Chondrocyte (in vitro differentiated cells): ENCODE measurements at regions not wholly inside any gene's neighbourhood (a gene's known extent, or its start where the extent isn't known, plus 50 kb on each side); places are given as distances from the start of the nearest gene placed in this dataset.

Experiments used
- DNase-seq: peaks from one replicate; pipeline ENCODE4 v3.0.0; 2021; ENCODE audit warnings: mixed read lengths, low spot score
- H3K27ac Mint-ChIP-seq: one replicate; pipeline ENCODE4 v1.8.0; 2021; ENCODE audit warnings: mild to moderate bottlenecking, moderate library complexity, mixed read lengths; ENCODE audit not compliant: unreplicated experiment
- H3K27me3 Mint-ChIP-seq: 2 replicates; pipeline ENCODE4 v1.8.0; 2021; ENCODE audit warnings: low read depth, mixed read lengths
- H3K36me3 Mint-ChIP-seq: 2 replicates; pipeline ENCODE4 v1.8.0; 2021; ENCODE audit warnings: low read depth, mixed read lengths
- H3K4me1 Mint-ChIP-seq: 2 replicates; pipeline ENCODE4 v1.8.0; 2021; ENCODE audit warnings: low read depth, mild to moderate bottlenecking, mixed read lengths
- H3K4me3 Mint-ChIP-seq: one replicate; pipeline ENCODE4 v1.8.0; 2021; ENCODE audit warnings: mild to moderate bottlenecking, moderate library complexity, mixed read lengths; ENCODE audit not compliant: unreplicated experiment
- H3K9me3 Mint-ChIP-seq: 2 replicates; pipeline ENCODE4 v1.8.0; 2021; ENCODE audit warnings: low read depth, mixed read lengths
- CTCF ChIP-seq: fragments of 200-600 bp; sonication (generic); IDR thresholded peaks from 2 replicates; pipeline ENCODE4 v1.5.0; 2021; ENCODE audit warnings: antibody characterized with exemption, mild to moderate bottlenecking, moderate library complexity

DNA sequence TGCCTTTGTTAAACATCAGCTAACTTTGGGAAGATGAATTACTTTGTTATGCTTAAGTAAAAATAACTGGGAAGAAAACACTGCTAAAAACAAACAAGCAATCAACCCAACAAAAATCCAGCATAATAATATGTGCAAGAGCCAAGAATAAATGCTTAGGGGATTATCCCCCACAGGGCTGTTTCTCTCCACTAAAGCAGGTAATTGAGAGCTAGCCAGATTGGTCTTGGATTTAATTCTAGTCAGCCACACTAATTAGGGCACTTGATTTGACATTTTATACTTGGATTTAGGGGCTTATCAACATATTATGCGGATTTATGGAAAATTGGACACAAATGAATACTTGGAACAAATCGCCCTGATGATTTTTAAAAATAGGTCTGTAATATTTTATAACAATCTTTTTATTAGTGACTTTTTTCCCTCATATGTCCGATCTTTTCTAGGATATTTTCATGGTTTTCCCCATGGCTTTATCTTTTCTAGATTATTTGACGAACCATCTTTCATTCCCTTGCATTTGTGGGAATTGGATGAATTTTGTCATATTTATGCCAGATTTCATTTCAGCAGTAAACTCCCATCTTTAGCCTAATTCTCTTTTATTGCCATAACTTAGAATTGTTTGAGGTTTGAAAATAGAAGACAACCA lies 199.1 kb upstream of the NXPH2 start:
- Mint-ChIP-seq H3K4me3 (no peak overlapping the region), H3K4me1 (peaks cover 17% of the 10 kb centered on the region), H3K27me3 (peaks cover 2% of the 10 kb centered on the region), H3K9me3 (peaks cover 24% of the 10 kb centered on the region), H3K36me3 (peaks cover 2% of the 10 kb centered on the region), H3K27ac (no peak overlapping the region)
- DNase-seq, result no peak
- no peak for TF ChIP-seq CTCF

DNA sequence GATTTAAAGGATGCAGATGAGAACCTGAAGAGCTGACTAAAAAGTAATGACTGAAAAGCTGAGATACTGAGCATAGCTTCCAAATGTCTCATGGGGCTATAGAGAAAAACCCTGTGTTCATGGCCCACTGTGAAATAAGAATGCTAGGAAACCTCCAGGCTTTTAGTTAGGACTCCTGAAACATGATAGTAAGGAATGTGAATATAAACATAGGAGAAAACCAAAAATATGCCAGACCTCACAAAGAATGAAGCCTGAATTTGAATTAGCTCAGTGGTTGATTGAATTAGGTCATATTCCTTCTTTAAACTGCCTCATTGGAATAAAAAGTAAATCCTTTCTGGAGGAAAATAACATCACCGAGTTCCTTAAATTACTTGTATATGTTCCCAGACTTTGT lies 194.5 kb upstream of the NXPH2 start:
- H3K4me3 Mint-ChIP-seq, result no peak overlapping the region
- peaks cover 24% of the 10 kb centered on the region for H3K4me1 Mint-ChIP-seq
- peaks cover 13% of the 10 kb centered on the region for H3K9me3 Mint-ChIP-seq
- H3K36me3 Mint-ChIP-seq, result no peaks in the 10 kb centered on the region
- peak overlapping the region; percentile 86 for H3K27ac Mint-ChIP-seq
- no peak for DNase-seq
- TF ChIP-seq CTCF, result no peak
- H3K27me3 Mint-ChIP-seq, result peaks cover 5% of the 10 kb centered on the region

- TF ChIP-seq CTCF, result no peak
- DNase-seq, result no peak
- peaks cover 4% of the 10 kb centered on the region for H3K4me1 Mint-ChIP-seq
- no peak overlapping the region for H3K27ac Mint-ChIP-seq
- H3K36me3 Mint-ChIP-seq, result peaks cover 2% of the 10 kb centered on the region
- no peak overlapping the region for H3K4me3 Mint-ChIP-seq
- peaks cover 33% of the 10 kb centered on the region for H3K27me3 Mint-ChIP-seq
- H3K9me3 Mint-ChIP-seq, result no peaks in the 10 kb centered on the region
Measured at GRCh38 chr2:138964418-138964817, 184.2 kb upstream of the NXPH2 start.

DNA sequence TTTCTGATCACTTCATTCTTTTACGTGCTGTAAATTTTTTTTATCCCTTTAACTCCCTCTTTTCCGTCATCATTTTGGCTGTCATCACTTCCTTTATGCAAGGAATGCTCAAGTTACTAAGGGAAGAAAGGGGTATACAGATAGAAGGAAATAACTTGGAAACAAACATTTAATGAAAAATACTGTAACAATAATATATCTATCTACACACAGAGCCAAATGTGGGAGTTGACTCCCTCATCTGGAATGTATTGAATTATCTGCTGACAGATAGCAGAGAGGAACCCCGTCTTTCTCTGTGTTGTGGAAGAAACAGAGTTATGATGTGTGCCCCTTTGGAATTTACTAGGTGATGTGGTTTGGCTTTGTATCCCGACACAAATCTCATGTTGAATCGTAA lies 182.5 kb upstream of the NXPH2 start:
- Mint-ChIP-seq H3K27ac (no peak overlapping the region), H3K4me1 (peaks cover 4% of the 10 kb centered on the region), H3K36me3 (peaks cover 2% of the 10 kb centered on the region), H3K9me3 (peaks cover 3% of the 10 kb centered on the region), H3K4me3 (no peak overlapping the region), H3K27me3 (peaks cover 37% of the 10 kb centered on the region)
- no peak for DNase-seq
- TF ChIP-seq CTCF, result no peak

GRCh38 chr2:138960191-138960590 lies 180.0 kb upstream of the NXPH2 start:
- no peaks in the 10 kb centered on the region for H3K36me3 Mint-ChIP-seq
- H3K27ac Mint-ChIP-seq, result no peak overlapping the region
- no peak for TF ChIP-seq CTCF
- DNase-seq, result no peak
- H3K4me1 Mint-ChIP-seq, result no peaks in the 10 kb centered on the region
- peaks cover 52% of the 10 kb centered on the region for H3K27me3 Mint-ChIP-seq
- H3K4me3 Mint-ChIP-seq, result no peak overlapping the region
- peaks cover 3% of the 10 kb centered on the region for H3K9me3 Mint-ChIP-seq
